ENCODE measurements at regions not wholly inside any gene's neighbourhood (a gene's known extent, or its start where the extent isn't known, plus 50 kb on each side); places are given as distances from the start of the nearest gene placed in this dataset.

- no peak overlapping the region for H3K4me3 ChIP-seq
- DNase-seq (no peak), ATAC-seq (no peak)
- H3K27me3 ChIP-seq = no peaks in the 10 kb centered on the region
- H3K9me3 ChIP-seq = peaks cover 0 to 21% of the 10 kb centered on the region in 2 donors
- no peak for TF ChIP-seq CTCF (IDR thresholded peaks at IDR 0.05)
- no peak overlapping the region for H3K27ac ChIP-seq
- H3K4me1 ChIP-seq = no peaks in the 10 kb centered on the region
- no peaks in the 10 kb centered on the region for H3K36me3 ChIP-seq
- intact Hi-C loops (cut with DNase I) = no loop called here
These were observed 874.0 kb upstream of the AGA start for GRCh38 chr4:178316211-178316610.

- DNase-seq (no peak), ATAC-seq (no peak)
- intact Hi-C loops (cut with DNase I) = no loop called here
- no peaks in the 10 kb centered on the region for H3K27me3 ChIP-seq
- TF ChIP-seq CTCF (IDR thresholded peaks at IDR 0.05) = no peak
- H3K4me1 ChIP-seq = no peaks in the 10 kb centered on the region
- H3K9me3 ChIP-seq = peaks cover 0 to 32% of the 10 kb centered on the region in 2 donors
- H3K4me3 ChIP-seq = no peak overlapping the region
- no peak overlapping the region for H3K27ac ChIP-seq
- no peaks in the 10 kb centered on the region for H3K36me3 ChIP-seq
These were observed 877.8 kb upstream of the AGA start for GRCh38 chr4:178320003-178320402.

GRCh38 chr4:178322524-178323183, 880.4 kb upstream of the AGA start:
- Histone ChIP-seq H3K36me3 (no peaks in the 10 kb centered on the region), H3K27ac (no peak overlapping the region), H3K4me1 (no peaks in the 10 kb centered on the region), H3K9me3 (peaks cover 0 to 32% of the 10 kb centered on the region in 2 donors), H3K27me3 (no peaks in the 10 kb centered on the region), H3K4me3 (no peak overlapping the region)
- ATAC-seq (no peak), DNase-seq (no peak)
- TF ChIP-seq CTCF (IDR thresholded peaks at IDR 0.05) = no peak
- intact Hi-C loops (cut with DNase I) = no loop called here

- Histone ChIP-seq H3K27me3 (no peaks in the 10 kb centered on the region), H3K9me3 (no peaks in the 10 kb centered on the region), H3K27ac (no peak overlapping the region), H3K4me3 (no peak overlapping the region), H3K4me1 (no peaks in the 10 kb centered on the region), H3K36me3 (no peaks in the 10 kb centered on the region)
- ATAC-seq = no peak
- intact Hi-C loops (cut with DNase I) = no loop called here
- no peak for DNase-seq
- no peak for TF ChIP-seq CTCF (IDR thresholded peaks at IDR 0.05)
These were observed 887.1 kb upstream of the AGA start for GRCh38 chr4:178329226-178329872.

- Histone ChIP-seq H3K4me3 (no peak overlapping the region), H3K27ac (no peak overlapping the region), H3K27me3 (no peaks in the 10 kb centered on the region), H3K9me3 (peaks cover 0 to 3% of the 10 kb centered on the region in 2 donors), H3K36me3 (no peaks in the 10 kb centered on the region), H3K4me1 (no peaks in the 10 kb centered on the region)
- TF ChIP-seq CTCF (IDR thresholded peaks at IDR 0.05) = no peak
- ATAC-seq = no peak
- intact Hi-C loops (cut with DNase I) = no loop called here
- no peak for DNase-seq
These were observed 891.1 kb upstream of the AGA start for GRCh38 chr4:178333355-178333754.
